GM21515 (cell line): ENCODE measurements at regions not wholly inside any gene's neighbourhood (a gene's known extent, or its start where the extent isn't known, plus 50 kb on each side); places are given as distances from the start of the nearest gene placed in this dataset.

Source experiments
- ATAC-seq: cut with Tn5 transposase; IDR thresholded peaks from one replicate; pipeline ENCODE4 v1.9.1; 2021; ENCODE audit not compliant: unreplicated experiment

DNA sequence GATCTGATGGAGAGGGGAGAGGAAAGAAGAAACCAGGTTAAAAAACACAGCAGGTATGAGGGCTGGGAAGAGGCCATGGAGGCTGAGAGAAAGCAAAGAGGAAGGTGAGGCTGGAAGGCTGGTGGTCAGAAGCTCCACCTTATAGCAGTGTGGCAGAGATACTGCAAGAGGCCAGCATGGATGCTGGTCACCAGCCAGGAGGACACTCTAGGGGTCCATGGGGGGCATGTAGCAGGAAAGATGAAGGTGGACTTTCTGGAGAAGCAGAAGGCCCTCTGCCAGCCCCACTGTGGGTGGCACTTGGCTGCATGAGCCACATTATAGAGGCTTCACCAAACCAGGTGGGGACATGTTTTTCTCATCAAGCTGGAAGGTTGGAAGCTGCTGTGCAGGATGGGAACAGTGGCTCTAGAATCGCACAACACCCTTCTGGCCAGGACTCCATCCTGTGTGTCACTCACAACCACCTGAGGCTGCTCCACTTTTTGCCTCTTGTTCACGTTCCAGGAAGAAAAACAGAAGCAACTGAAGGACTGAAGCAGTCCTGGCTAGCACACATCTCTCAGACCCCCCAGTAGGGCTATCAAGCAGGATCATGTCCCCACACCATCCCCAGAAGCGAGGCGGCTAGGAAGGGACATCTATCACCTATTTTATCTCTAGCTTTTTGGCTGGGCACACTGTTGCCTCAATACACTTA lies 587.5 kb upstream of the MGMT start:
- ATAC-seq = no peak

DNA sequence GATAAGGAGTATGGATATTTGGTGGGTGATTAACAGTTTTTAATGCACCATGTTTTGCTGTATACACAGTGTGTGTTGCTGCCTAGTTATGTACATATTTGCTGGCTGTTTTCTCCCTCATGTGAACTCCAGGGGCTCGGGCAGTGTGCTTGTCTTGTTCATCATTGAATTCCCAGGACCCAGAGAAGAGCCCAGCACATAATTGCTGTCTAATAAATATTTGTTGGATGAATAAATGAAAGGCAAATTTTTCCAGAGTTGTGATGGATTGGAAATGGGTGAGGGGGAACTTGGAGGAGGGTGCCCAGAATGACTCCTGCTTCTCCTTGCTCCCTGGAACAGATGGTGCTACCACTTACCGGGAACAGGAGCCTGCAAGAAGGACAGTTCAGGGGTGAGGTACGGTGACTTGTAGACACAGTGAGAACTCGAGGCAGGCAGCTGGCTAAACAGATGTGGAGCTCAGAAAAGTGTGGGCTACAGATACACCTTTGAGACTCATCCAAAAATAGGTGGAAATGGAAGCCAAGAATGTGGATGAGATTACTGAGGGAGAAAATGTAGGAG lies 586.8 kb upstream of the MGMT start:
- no peak for ATAC-seq

DNA sequence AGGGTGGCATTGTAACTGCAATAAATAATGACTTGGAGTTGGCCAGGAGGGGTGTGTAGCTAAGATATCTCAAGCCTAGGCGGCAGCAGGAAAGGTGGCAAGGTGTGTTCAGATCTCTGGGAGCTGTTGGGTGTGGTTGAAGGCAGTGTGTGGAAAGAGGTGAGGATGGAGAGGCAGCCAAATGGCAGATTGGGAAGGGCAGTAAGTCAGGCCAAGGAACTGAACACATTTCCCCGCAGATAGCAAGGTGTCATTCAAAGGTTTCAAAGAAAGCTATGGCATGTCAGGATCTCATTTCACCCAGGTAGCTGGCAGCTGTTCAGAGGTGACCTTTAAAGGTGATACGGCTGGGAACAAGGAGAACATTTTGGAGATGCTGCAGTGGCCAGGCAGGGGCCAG lies 586.0 kb upstream of the MGMT start:
- ATAC-seq = no peak

DNA sequence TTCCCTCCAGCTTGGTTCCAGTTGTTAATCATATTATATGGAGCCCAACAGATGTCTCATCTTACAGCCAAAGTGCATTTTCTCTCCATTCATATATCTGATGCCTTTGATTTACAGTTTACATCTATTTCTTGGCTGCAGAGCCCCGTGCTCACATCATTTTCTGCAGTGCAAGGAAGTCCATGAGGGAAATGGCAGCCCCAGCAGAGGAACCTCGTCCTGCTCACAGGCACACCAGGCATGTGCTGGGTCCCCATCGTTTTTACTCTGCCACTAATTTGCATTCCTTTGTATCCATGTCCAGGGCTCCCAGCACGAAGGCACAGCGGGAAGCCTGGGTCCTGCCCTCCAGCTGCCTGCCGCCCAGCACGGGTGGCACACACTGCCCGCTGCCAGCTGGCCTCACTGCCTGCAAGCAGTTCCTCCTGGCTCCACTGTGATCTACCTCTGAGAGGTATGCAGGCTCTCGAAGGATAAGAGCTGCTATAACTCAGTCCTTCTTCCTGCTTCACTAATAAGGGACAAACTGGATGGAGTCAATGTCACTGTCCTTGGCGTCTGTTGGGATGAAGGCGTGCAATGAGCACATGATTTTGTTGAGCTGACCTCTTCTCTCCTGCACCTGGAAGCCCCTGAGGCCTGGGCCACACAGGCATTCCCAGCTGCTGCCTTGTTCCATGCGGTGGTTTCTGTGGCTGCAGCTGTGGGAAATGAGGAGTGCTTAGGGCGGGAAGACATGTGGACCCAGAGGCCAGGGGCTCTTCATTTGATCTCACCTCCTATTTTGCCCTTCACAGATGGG lies 583.6 kb upstream of the MGMT start:
- no peak for ATAC-seq

DNA sequence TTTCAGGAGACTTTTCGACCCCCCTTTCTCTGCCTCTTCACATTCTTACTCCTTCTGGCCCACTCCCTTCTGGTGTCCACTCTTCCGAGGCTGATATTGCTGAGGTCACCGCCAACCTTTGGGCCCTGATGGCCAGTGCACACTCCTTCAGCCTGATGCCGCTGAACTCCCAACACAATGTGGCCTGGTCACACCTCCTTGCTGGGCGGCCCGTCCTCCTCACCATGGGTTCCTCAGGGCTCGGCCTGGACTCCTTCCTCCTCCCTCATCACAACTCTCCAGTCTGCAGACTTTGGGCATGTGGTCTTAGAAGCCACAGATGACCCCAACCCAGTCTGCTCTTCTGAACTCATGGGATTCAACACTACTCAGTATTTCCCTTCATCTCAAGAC lies 583.0 kb upstream of the MGMT start:
- no peak for ATAC-seq

DNA sequence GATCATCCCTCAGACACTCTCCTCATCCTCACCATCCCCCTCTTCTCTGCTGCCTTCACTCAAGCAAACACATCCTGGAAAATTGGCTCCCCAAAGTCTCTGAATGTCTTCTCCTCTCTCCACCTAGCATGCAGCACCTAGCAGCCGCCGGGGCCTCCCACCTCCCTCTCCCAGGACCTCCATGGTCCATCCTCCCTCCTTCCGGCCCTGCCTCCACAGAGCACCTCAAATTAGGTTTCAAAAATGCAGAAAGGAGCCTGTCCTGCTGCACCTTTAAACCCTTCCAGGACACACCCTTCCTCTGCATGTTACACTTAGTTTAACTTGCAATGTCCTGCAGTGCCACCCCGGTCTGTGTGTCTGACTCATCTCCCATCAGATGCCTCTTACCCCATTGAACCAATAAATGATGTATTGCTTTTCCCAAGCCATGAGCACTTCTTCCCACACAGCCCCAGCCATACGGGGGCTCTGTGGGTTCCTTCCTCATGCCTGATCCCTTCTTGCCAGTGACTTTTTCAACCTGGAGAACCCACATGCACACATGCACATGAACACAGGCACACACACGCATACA lies 582.5 kb upstream of the MGMT start:
- no peak for ATAC-seq

DNA sequence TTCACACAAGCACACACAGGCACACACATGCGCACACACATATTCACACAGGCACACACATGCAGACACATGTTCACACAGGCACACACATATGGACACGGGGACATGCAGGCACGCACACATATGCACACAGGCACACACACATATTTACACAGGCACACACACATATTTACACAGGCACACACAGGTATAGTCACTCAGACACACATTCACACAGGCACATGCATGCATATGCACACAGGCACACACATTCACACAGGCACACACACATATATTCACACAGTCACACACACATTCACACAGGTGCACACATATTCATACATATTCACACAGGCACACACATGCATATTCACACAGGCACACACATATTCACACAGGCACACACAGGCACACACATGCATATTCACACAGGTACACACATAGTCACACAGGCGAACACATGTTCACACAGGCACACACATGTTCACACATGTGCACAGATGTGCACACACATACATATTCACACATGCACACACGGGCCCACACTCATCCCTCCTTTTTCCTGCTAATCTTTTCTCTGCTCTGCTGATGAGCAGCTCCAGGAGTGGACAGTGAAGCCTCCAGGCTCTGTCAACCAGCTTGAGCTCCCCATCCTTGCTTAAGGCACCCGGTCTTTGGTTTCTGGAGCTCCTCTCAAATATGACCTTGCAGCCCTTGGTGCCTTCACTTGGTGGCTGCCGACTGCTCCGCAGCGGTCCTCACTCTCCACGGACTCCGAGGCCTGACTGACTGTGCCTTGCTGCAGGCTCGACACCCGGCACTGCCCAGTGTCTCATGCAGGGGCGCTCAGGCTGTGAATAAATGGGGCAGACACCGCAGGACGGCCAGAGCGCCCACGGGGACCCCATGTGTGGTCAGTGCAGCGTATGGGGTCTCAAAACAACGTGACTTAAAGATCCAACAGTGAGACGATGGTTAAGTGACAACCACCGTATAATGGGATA lies 581.2 kb upstream of the MGMT start:
- no peak for ATAC-seq

DNA sequence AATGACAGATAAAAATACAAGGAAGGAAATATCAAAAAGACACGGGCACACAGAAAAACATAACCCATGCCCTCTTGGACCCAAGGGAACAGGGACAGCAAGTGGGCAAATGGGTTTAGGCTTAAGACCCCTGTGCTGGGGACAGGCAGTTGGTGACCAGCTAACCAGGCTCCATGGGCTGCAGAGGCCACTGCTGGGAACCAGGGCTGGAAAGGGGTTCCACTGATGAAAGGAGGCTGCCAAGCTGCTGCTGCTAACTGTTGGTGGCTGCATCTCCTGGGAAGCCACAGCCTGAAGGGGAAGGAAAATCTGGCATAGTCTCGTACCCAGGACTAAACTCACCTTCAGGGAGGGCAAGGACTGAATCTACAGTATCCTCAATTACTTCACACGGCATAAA lies 579.2 kb upstream of the MGMT start:
- no peak for ATAC-seq

DNA sequence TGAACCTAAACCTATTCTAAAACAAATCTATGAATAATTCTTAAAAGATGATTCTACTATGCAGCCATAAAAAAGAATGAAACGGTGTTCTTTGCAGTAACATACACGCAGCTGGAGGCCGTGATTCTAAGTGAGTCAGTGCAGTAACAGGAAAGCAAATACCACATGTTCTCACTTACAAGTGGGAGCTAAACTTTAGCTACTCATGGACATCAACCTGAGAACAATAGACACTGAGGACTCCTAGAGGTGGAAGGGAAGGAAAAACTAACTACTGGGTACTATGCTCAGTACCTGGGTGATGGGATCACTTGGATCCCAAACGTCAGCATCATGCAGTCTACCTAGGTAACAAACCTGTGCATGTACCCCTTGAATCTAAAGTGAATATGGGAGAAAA lies 575.0 kb upstream of the MGMT start:
- ATAC-seq = no peak

DNA sequence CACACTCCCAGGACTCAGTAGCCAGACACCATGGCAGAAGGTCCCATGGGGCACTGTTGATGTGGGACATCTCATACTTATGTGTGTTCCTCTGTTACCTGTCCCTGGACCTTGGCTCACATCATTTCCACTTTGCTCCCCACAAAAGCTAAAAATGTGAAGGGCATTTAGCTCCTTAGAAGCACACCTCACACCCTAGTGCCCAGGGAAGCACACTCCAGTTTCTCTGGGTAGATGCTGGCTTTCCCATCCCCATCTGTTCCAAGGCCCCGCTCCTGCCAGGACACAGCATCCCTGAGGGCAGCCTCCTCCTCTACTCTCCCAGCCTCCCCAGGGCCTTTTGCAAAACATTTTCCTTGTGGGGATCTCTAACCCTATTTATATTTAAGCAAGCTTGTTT lies 572.4 kb upstream of the MGMT start:
- ATAC-seq = no peak

DNA sequence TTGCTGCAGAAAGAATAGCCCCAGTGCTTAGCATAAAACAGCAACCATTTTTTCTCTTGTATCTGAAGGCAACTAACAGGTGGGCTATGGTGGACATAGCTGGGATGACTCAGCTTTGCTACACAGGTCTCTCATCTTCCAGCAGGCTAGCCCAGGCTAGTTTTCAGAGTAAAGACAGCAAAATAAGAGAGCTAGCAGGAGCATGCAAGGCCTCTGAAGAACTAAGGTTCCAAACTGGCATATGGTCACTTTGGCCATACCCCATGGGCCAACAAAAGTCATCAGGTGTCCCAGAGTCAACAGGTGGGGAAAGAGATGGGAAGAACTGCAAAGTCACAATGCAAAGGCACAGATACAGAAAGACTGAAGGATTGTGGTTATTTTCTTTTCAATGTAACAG lies 571.6 kb upstream of the MGMT start:
- ATAC-seq = no peak

DNA sequence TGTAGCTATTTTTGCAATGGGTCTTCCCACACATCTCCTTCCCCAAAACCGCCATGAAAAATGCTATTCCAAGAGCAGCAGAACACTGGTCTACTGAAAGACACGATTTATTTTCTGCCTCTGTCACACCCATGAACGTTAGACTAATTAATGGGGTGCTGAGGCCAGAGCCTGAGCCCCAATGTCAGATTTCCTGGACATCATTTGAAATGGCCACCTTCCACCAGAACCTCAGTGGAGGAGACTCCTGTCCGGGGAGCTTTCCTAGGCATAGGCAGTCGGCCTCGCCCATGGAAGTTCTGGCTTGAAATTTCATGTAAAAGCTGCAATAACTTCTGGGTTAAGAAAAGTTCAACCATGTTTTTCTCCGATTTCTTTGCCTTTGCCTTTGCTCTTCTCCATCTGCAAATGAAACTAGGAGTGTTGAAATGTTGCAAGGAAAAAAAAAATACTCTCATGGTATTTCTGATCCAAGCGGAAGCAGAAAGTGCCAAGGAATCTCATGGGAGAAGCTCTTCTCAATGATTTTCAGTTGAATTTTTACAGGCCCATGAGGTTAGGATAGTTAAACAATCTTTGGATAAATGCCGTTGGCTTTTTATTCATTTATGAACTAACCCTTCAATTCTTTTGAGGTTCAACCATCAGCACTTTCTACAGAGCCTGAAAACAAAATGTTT lies 570.8 kb upstream of the MGMT start:
- ATAC-seq = no peak

DNA sequence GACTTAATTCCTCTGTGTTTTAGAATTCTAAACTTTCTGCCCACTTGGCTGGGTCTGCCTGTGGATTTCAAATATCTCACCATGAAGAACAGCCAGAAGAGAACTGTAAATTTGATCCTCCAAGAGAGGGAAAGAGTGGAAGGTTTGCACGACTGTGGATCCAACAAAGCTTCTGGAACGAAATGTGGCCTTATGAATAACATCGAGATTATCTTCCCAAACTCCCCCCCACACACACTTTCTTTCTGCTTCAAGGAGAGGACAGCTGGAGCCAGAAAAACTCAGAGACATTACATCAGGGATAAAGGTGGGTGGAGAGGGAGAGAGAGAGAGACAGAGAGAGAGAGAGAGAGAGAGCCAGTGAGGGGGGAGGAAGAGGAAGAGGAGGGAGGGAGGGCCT lies 570.1 kb upstream of the MGMT start:
- no peak for ATAC-seq

DNA sequence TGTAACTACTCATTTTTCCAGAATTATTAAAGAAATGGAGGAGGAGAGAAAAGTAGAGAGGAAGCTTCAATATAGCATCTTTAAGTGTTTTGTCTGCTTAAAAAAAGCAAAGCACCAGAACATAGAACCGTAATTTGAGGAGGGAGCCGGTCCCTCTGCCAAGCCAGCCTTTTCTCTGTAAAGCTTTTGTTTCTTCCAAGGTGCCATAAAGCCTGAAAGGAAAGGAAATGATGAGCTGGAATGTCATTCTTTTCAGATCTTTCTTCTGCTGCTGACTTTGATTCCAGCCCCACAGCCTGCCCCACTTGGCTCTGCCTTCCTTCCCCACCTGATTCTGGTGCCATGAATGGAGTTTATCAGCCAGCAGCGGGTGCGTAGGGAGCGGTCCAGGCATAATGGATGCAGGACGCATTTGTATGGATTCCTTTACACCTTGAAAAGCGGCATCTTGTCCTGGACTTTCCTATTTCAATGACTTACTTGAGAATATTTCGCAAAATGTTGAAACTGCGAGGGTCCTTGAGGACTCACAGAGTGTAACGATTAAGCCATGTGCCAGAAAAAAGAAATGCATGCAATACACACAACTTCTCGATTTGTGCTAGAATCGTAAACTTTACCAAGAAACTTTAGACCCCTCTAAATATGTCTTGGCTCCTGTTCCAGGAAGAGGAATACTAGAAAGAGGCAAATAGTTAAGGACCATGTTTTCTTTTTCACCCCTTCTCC lies 569.5 kb upstream of the MGMT start:
- no peak for ATAC-seq

DNA sequence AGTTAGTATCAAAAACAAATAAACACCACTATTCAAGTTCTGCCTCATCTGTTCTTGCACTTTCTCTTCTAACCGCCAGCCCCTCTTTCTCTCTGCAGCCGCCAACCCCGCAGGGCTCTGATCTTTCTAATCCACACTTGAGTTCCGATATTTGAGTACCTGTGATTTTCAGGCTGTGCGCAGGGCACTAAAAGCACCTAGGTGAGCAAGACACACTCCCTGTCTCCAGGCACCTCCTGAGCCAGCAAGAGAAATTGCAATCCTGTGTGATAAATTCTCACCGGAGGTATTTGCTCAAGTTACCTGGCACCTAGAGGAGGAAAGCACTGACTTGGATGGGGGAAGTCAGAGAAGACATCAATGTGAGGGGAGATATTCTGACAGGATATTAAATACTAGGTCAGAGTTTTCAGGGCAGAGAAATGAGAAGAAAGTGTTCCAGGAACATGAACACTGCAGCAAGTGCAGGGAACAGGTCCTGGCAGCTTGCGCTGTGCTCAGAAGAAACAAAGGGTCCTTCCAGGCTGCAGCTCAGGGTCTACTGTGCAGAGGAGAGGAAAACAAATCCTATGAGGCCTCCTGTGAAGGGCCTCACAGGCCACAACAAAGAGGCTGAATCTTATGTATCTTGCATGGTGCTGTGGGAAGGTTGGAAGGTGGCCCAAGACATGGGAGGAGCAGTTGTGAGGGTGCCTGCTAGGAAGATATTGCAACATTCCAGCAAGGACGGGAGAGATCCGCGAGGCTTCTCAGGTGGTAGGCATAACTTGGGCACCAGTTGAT lies 568.7 kb upstream of the MGMT start:
- no peak for ATAC-seq

DNA sequence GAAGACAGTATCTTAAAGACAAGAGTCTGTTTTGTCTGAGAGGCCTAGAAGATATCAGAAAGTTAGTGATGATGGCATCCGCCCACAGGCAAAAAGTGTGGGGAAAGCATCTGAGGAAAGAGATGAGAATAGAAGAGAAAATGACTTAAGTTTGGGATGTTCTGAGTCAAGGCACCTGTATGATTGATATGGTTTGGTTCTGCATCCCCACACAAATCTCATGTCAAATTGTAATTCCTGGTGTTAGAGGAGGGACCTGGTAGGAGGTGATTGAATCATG lies 568.2 kb upstream of the MGMT start:
- no peak for ATAC-seq

DNA sequence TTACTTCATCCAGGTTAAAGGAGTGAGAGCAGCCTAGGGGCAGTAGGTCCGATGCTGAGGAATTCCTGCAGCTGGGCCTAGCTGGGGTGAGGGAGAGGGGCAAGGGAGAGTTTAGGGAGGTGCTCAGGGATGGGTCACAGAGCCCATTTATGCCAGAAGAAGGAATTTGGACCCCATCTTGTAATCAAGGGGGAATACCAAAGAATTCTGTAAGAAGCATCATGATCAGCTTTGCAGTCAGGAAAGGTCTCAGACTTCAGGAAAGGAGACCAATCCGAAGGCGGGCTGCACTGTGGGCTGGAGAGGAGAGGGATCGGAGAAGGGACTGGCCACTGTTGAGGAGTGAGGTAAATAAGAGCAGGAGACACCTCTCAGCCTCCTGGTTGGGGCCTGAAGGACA lies 566.6 kb upstream of the MGMT start:
- no peak for ATAC-seq

DNA sequence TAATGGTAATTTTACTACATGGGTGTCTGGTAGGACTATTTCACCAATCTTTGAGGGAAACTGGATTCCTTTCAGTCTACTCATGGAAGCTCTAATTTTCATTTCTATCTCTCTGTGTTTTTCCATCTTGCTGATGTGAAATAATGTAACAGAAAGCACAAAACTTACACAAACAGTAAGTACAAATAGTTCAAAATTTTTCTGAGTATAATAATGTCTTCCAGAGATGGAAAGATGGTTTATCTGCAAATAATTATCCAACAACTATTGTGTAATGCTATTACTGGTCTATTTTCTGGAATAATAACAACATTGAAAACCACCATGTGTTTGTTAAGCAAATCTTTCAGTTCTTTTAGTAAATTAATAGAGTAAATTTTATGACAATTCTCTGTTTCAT lies 565.8 kb upstream of the MGMT start:
- ATAC-seq = no peak

DNA sequence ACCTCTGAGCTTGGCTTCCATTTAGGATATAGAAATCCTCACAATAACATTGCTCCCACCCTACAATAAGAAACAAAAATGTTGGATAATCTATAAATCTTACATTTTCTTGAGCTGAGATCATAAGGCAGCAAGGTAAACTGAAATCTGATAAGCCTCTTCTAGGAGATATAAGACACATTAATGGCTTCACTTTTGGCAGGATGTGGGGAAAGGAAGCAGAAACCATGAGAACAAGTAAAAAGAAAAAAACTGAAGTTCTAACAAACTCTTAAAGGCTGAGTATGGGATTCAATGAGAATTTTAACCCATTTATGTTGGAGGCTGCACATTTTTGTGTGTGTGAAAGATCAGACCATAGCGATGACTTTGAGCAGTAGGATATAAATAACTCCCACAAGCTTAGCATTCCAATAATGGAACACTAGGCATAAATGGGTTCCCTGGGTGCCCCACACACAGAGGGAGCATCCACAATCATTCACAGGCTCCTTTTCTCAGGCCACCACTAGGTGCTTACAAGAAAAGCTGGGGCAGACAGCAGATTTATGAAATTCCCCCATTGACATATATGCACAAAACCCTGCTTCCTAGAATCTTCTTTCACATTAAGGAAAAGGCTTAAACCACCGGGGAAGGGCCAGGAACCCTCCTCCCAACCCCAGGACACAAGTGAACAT lies 564.9 kb upstream of the MGMT start:
- ATAC-seq = no peak
